K562 (cell line): ENCODE measurements at regions not wholly inside any gene's neighbourhood (a gene's known extent, or its start where the extent isn't known, plus 50 kb on each side); places are given as distances from the start of the nearest gene placed in this dataset.

Experiments
- ATAC-seq: fragments of 200-7000 bp; cut with Tn5 transposase; 3 replicates; pipeline ENCODE4 v1.9.1; 2020; ENCODE audit warnings: moderate library complexity
- BruUV-seq: library from RNA; stranded (reverse); fragments of 400-500 nt; replicated peaks from 2 replicates; lab custom pipeline; 2021; lab: Mats Ljungman, UMichigan
- CTCF ChIA-PET: fragments of 300-600 bp; formaldehyde crosslinking; extraction: SDS; loops from one replicate; lab custom pipeline; 2021; ENCODE audit warnings: low intra/inter-chr PET ratio; lab: Yijun Ruan, JAX
- POLR2A ChIA-PET: fragments of 300-600, 350-650 bp; sonication (Branson Sonifier 250); formaldehyde crosslinking; extraction: SDS; loops from one replicate; lab custom pipeline; 2021; ENCODE audit warnings: antibody characterized with exemption, inconsistent platforms; lab: Yijun Ruan, JAX
- DNase-seq, 4 experiments: peaks; one replicate each; pipeline versions ENCODE4 v3.0.0 to v3.0.0-alpha.2; 2011 to 2018; ENCODE audit warnings: low spot score in 3 of 4, mixed read lengths in 3 of 4; ENCODE audit errors: extremely low read depth in 1 of 4
- FAIRE-seq: peaks from 2 replicates; lab custom pipeline; 2011; peaks lifted over from hg19 to GRCh38; lab: Jason Lieb, UNC
- H2AFZ ChIP-seq: 2 replicates; pipeline ENCODE4 v1.6.0; 2011; ENCODE audit warnings: low read depth, low read length, control low read depth, inconsistent platforms
- H3K27ac ChIP-seq: fragments of 200-600 bp; 3 replicates; pipeline ENCODE4 v1.8.0; 2011; ENCODE audit warnings: low read depth, mild to moderate bottlenecking, control low read depth, inconsistent platforms, low read length, moderate library complexity, mixed read lengths; ENCODE audit errors: extremely low read depth
- H3K27me3 ChIP-seq, 2 experiments: fragments of 300-600 bp in 1 of 2; 2 replicates in 1 of 2; 3 replicates in 1 of 2; pipeline versions ENCODE4 v1.6.0 to v1.8.0; 2011; ENCODE audit warnings: inconsistent platforms in 2 of 2, low read length in 2 of 2, mild to moderate bottlenecking in 1 of 2, mixed read lengths in 1 of 2, moderate library complexity in 1 of 2; ENCODE audit not compliant: control insufficient read depth in 2 of 2, insufficient read depth in 2 of 2
- H3K36me3 ChIP-seq: fragments of 300-600 bp; 3 replicates; pipeline ENCODE4 v1.8.0; 2011; ENCODE audit warnings: mild to moderate bottlenecking, low read length, inconsistent platforms; ENCODE audit not compliant: control insufficient read depth, insufficient read depth
- H3K4me1 ChIP-seq, 2 experiments: fragments of 200-600 bp in 1 of 2; replicated peaks in 1 of 2; 2 replicates in 1 of 2; 3 replicates in 1 of 2; pipeline versions ENCODE4 v1.5.1 to v1.8.0; 2011; ENCODE audit warnings: inconsistent platforms in 2 of 2, low read length in 2 of 2, mild to moderate bottlenecking in 1 of 2, mixed read lengths in 1 of 2, moderate library complexity in 1 of 2; ENCODE audit not compliant: control insufficient read depth in 2 of 2, insufficient read depth in 2 of 2
- H3K4me2 ChIP-seq: 2 replicates; pipeline ENCODE4 v1.6.1; 2011; ENCODE audit warnings: low read length, control low read depth, inconsistent platforms, mixed read lengths; ENCODE audit not compliant: insufficient read depth
- H3K4me3 ChIP-seq: fragments of 200-600 bp; sonication (generic), shearing (Covaris generic); 2 replicates; pipeline ENCODE4 v1.5.1; 2016; ENCODE audit warnings: control low read depth, inconsistent platforms
- H3K79me2 ChIP-seq: fragments of 200-600 bp; 3 replicates; pipeline ENCODE4 v1.8.0; 2011; ENCODE audit warnings: low read length, inconsistent platforms; ENCODE audit not compliant: control insufficient read depth, insufficient read depth
- H3K9ac ChIP-seq, 2 experiments: 2 replicates each; pipeline versions ENCODE4 v1.6.0 to v1.6.1; 2011; ENCODE audit warnings: low read depth in 2 of 2, low read length in 2 of 2, control low read depth in 1 of 2, inconsistent platforms in 1 of 2, mild to moderate bottlenecking in 1 of 2, mixed read lengths in 1 of 2; ENCODE audit not compliant: insufficient read depth in 1 of 2
- H3K9me1 ChIP-seq: one replicate; pipeline ENCODE4 v1.6.0; 2011; ENCODE audit warnings: inconsistent platforms, mild to moderate bottlenecking, low read length, moderate library complexity; ENCODE audit not compliant: control insufficient read depth, insufficient read depth
- H3K9me3 ChIP-seq: replicated peaks from 2 replicates; pipeline ENCODE4 v1.5.1; 2011; ENCODE audit warnings: low read depth, low read length, inconsistent platforms; ENCODE audit not compliant: control insufficient read depth, insufficient read depth
- H4K20me1 ChIP-seq: replicated peaks from 2 replicates; pipeline ENCODE4 v1.6.1; 2011; ENCODE audit warnings: low read length, inconsistent platforms, mixed read lengths; ENCODE audit not compliant: control insufficient read depth, insufficient read depth
- ARID2 ChIP-seq: fragments of 450-650 bp; IDR thresholded peaks from 2 replicates; pipeline ENCODE4 v1.6.1; 2017; ENCODE audit warnings: antibody characterized with exemption, mild to moderate bottlenecking
- BRF1 ChIP-seq: IDR thresholded peaks from 3 replicates; pipeline ENCODE4 v1.6.1; 2011; ENCODE audit warnings: borderline replicate concordance, mild to moderate bottlenecking; ENCODE audit not compliant: insufficient read length; ENCODE audit errors: extremely low read depth
- EP400 ChIP-seq: fragments of 450-650 bp; IDR thresholded peaks from 2 replicates; pipeline ENCODE4 v1.6.1; 2017; ENCODE audit warnings: antibody characterized with exemption, mild to moderate bottlenecking, moderate library complexity
- HBP1 ChIP-seq: fragments of 450-650 bp; formaldehyde crosslinking; IDR thresholded peaks from 2 replicates; pipeline ENCODE4 v1.4.0; 2022; ENCODE audit warnings: missing genetic modification characterization
- KLF1 ChIP-seq: fragments of 450-650 bp; IDR thresholded peaks from 2 replicates; pipeline ENCODE4 v1.6.1; 2016; ENCODE audit warnings: missing genetic modification characterization, missing compliant biosample characterization
- MBD2 ChIP-seq: sonication (generic); IDR thresholded peaks from 2 replicates; pipeline ENCODE4 v1.6.1; 2016; ENCODE audit warnings: low read depth, borderline replicate concordance
- MED1 ChIP-seq: sonication (generic); formaldehyde crosslinking; IDR thresholded peaks from 2 replicates; pipeline ENCODE4 v1.8.1; 2023; ENCODE audit warnings: missing genetic modification reagents, borderline replicate concordance
- NONO ChIP-seq, 2 experiments: fragments of 200-400 bp in 1 of 2; fragments of 450-650 bp in 1 of 2; formaldehyde crosslinking in 1 of 2; IDR thresholded peaks; 2 replicates each; pipeline ENCODE4 v1.6.1; 2017; ENCODE audit warnings: low read depth in 2 of 2, mild to moderate bottlenecking in 2 of 2, moderate library complexity in 2 of 2, low read length in 1 of 2
- NR0B1 ChIP-seq: fragments of 450-650 bp; IDR thresholded peaks from one replicate; pipeline ENCODE4 v1.6.1; 2018; ENCODE audit warnings: mild to moderate bottlenecking, moderate library complexity; ENCODE audit not compliant: partially characterized antibody
- PHB2 ChIP-seq: fragments of 450-650 bp; IDR thresholded peaks from 2 replicates; pipeline ENCODE4 v1.6.1; 2017; ENCODE audit warnings: low read depth
- SAFB2 ChIP-seq: fragments of 200-400 bp; formaldehyde crosslinking; IDR thresholded peaks from 2 replicates; pipeline ENCODE4 v1.6.1; 2018; ENCODE audit warnings: borderline replicate concordance, low read length, low read depth, moderate library complexity; ENCODE audit not compliant: severe bottlenecking
- SMAD3 ChIP-seq: fragments of 450-650 bp; formaldehyde crosslinking; conservative IDR thresholded peaks from 2 replicates; pipeline ENCODE4 v1.4.0; 2020; ENCODE audit warnings: mild to moderate bottlenecking
- SPI1 ChIP-seq: IDR thresholded peaks from 2 replicates; pipeline ENCODE4 v1.6.1; 2011; ENCODE audit warnings: low read depth, low read length, control low read depth, borderline replicate concordance
- SRSF9 ChIP-seq: fragments of 200-400 bp; formaldehyde crosslinking; IDR thresholded peaks from 2 replicates; pipeline ENCODE4 v1.6.1; 2017; ENCODE audit warnings: low read depth, low read length, borderline replicate concordance
- TAF9B ChIP-seq: fragments of 450-650 bp; IDR thresholded peaks from 2 replicates; pipeline ENCODE4 v1.6.1; 2018; ENCODE audit warnings: mild to moderate bottlenecking; ENCODE audit not compliant: partially characterized antibody
- TEAD4 ChIP-seq, 2 experiments: sonication (generic) in 1 of 2; formaldehyde crosslinking in 1 of 2; IDR thresholded peaks; 2 replicates each; pipeline versions ENCODE4 v1.6.1 to v1.8.0; 2012 to 2022; ENCODE audit warnings: borderline replicate concordance in 1 of 2, inconsistent platforms in 1 of 2, low read length in 1 of 2, mild to moderate bottlenecking in 1 of 2, missing genetic modification reagents in 1 of 2
- ZBED1 ChIP-seq: IDR thresholded peaks from 2 replicates; pipeline ENCODE4 v1.6.1; 2014
- ZBTB2 ChIP-seq: fragments of 450-650 bp; IDR thresholded peaks from 2 replicates; pipeline ENCODE4 v1.6.1; 2016; ENCODE audit warnings: antibody characterized with exemption
- ZBTB8A ChIP-seq: fragments of 450-650 bp; IDR thresholded peaks from 2 replicates; pipeline ENCODE4 v1.6.1; 2018; ENCODE audit warnings: mild to moderate bottlenecking, moderate library complexity; ENCODE audit not compliant: partially characterized antibody
- ZEB2 ChIP-seq: fragments of 450-650 bp; IDR thresholded peaks from 2 replicates; pipeline ENCODE4 v1.6.1; 2016
- WGBS: fragments of 100-300 bp; shearing (Covaris generic); methylation state at CpG from one replicate; pipeline ENCODE4 v1.1.6; 2016; ENCODE audit warnings: low coverage, mixed read lengths; ENCODE audit not compliant: insufficient coverage; ENCODE audit errors: missing lambda C conversion rate; 5-methylcytosine and 5-hydroxymethylcytosine counted together
- in situ Hi-C: fragments of 300-500 bp; cut with MboI; formaldehyde crosslinking; loops from 4 replicates; pipeline ENCODE4 v1.15.0; 2018; ENCODE audit warnings: inconsistent platforms, mixed read lengths
- intact Hi-C: fragments of 100-400 bp; cut with micrococcal nuclease; formaldehyde crosslinking; loops from 2 replicates; pipeline ENCODE4 v1.14.2; 2022

GRCh38 chr7:68155676-68156075 is 1159.0 kb downstream of the TYW1 start (continued):
- TF ChIP-seq NR0B1 (no peak), MBD2 (no peak), ARID2 (no peak), HBP1 (CRISPR knock-in tag) (no peak), EP400 (no peak), ZBED1 (no peak), TEAD4 (IDR thresholded peaks at IDR 0.05; ENCODE audit: low read length) (no peak), TEAD4 (CRISPR knock-in tag; IDR thresholded peaks at IDR 0.05; ENCODE audit: borderline replicate concordance) (no peak), SAFB2 (no peak)
- TF ChIP-seq, all 486 proteins: peak for 0

- H3K4me1 ChIP-seq = no peaks in the 10 kb centered on the region; a peak in 1 of 5 replicates
- ChIA-PET POLR2A (no interaction called here), CTCF (no interaction called here)
- H3K27me3 ChIP-seq = no peaks in the 10 kb centered on the region
- WGBS = 0% methylated on average over 2 of the region's 2 CpGs
- no peak overlapping the region for H3K4me3 ChIP-seq
- no peak overlapping the region for H3K4me2 ChIP-seq
- intact Hi-C loops = no loop called here
- in situ Hi-C loops = no loop called here
- H3K79me2 ChIP-seq = no peaks in the 10 kb centered on the region
- H4K20me1 ChIP-seq = no peaks in the 10 kb centered on the region
- H3K9ac ChIP-seq = no peak overlapping the region
- H3K9me3 ChIP-seq = no peaks in the 10 kb centered on the region
- no TSS peak for BruUV-seq
- H3K9me1 ChIP-seq = no peaks in the 10 kb centered on the region
- no peaks in the 10 kb centered on the region for H3K36me3 ChIP-seq
- H3K27ac ChIP-seq = no peak overlapping the region
- ATAC-seq (no peak), DNase-seq (no peak), FAIRE-seq (no peak)
- H2AFZ ChIP-seq = no peak overlapping the region
- TF ChIP-seq ZBTB8A (no peak), SMAD3 (CRISPR knock-in tag) (no peak), PHB2 (no peak), ZEB2 (no peak), TAF9B (no peak), NONO (IDR thresholded peaks at IDR 0.05; ENCODE audit: low read depth in 2 of 2, low read length in 1 of 2) (no peak), ZBTB2 (no peak), KLF1 (no peak), SPI1 (no peak), BRF1 (no peak), SRSF9 (no peak), MED1 (CRISPR knock-in tag) (no peak)
These were observed 1162.2 kb downstream of the TYW1 start for GRCh38 chr7:68158686-68159295.
